IMR-90 (cell line): ENCODE measurements at regions not wholly inside any gene's neighbourhood (a gene's known extent, or its start where the extent isn't known, plus 50 kb on each side); places are given as distances from the start of the nearest gene placed in this dataset.
A peak's percentile ranks its signal among the peaks of the same experiment; 100 is the strongest.

ENCODE experiments used
- ATAC-seq: fragments of 200-7000 bp; cut with Tn5 transposase; 2 replicates; pipeline ENCODE4 v1.9.1; 2020; ENCODE audit warnings: low read depth, mild to moderate bottlenecking, moderate library complexity
- BruUV-seq: library from RNA; stranded (reverse); fragments of 400-500 nt; replicated peaks from 2 replicates; lab custom pipeline; 2021; lab: Mats Ljungman, UMichigan
- CTCF ChIA-PET: fragments of 300-600 bp; formaldehyde crosslinking; extraction: SDS; loops from one replicate; lab custom pipeline; 2021; ENCODE audit warnings: antibody characterized with exemption; lab: Yijun Ruan, JAX
- POLR2A ChIA-PET: fragments of 300-600 bp; sonication (Branson Sonifier 250); formaldehyde crosslinking; loops from one replicate; lab custom pipeline; 2022; ENCODE audit warnings: antibody characterized with exemption; ENCODE audit not compliant: unreplicated experiment; lab: Charles Lee
- DNase-seq: peaks from one replicate; pipeline ENCODE4 v3.0.0; 2013
- H2AFZ ChIP-seq: replicated peaks from 2 replicates; pipeline ENCODE3; 2013; ENCODE audit warnings: low read length, mild to moderate bottlenecking; ENCODE audit not compliant: poor library complexity
- H2AK5ac ChIP-seq: 2 replicates; pipeline ENCODE4 v1.6.1; 2013; ENCODE audit warnings: low read depth, low read length, inconsistent platforms
- H2AK9ac ChIP-seq: replicated peaks from 2 replicates; pipeline ENCODE3; 2013; ENCODE audit warnings: mild to moderate bottlenecking, low read depth, low read length, moderate library complexity; ENCODE audit not compliant: poor library complexity
- H2BK120ac ChIP-seq: 2 replicates; pipeline ENCODE4 v1.6.1; 2013; ENCODE audit warnings: low read depth, low read length, inconsistent platforms
- H2BK15ac ChIP-seq: 3 replicates; pipeline ENCODE4 v1.6.1; 2013; ENCODE audit warnings: low read depth, low read length, inconsistent platforms
- H2BK20ac ChIP-seq: 2 replicates; pipeline ENCODE4 v1.6.1; 2013; ENCODE audit warnings: low read depth, mild to moderate bottlenecking, inconsistent platforms, low read length, moderate library complexity
- H2BK5ac ChIP-seq: 2 replicates; pipeline ENCODE4 v1.6.1; 2013; ENCODE audit warnings: mild to moderate bottlenecking, low read depth, low read length, inconsistent platforms; ENCODE audit not compliant: poor library complexity, severe bottlenecking
- H3K14ac ChIP-seq: replicated peaks from 2 replicates; pipeline ENCODE4 v1.6.1; 2013; ENCODE audit warnings: low read depth, low read length, inconsistent platforms
- H3K18ac ChIP-seq: 2 replicates; pipeline ENCODE4 v1.6.1; 2013; ENCODE audit warnings: low read depth, low read length, control low read depth
- H3K23ac ChIP-seq: 2 replicates; pipeline ENCODE4 v1.6.1; 2013; ENCODE audit warnings: low read depth, low read length, inconsistent platforms
- H3K27ac ChIP-seq: 2 replicates; pipeline ENCODE4 v1.5.1; 2013; ENCODE audit warnings: mild to moderate bottlenecking, control low read depth, low read length; ENCODE audit not compliant: insufficient read depth
- H3K27me3 ChIP-seq: 2 replicates; pipeline ENCODE4 v1.6.1; 2013; ENCODE audit warnings: low read length; ENCODE audit not compliant: control insufficient read depth, insufficient read depth
- H3K36me3 ChIP-seq: 2 replicates; pipeline ENCODE4 v1.6.1; 2013; ENCODE audit warnings: low read length, mixed read lengths; ENCODE audit not compliant: control insufficient read depth, insufficient read depth
- H3K4ac ChIP-seq: 2 replicates; pipeline ENCODE4 v1.6.1; 2013; ENCODE audit warnings: low read depth, low read length, inconsistent platforms
- H3K4me1 ChIP-seq: 2 replicates; pipeline ENCODE4 v1.6.1; 2013; ENCODE audit warnings: low read length, mixed read lengths; ENCODE audit not compliant: control insufficient read depth, insufficient read depth
- H3K4me2 ChIP-seq: 2 replicates; pipeline ENCODE4 v1.6.1; 2013; ENCODE audit warnings: low read depth, mild to moderate bottlenecking, control low read depth, low read length, moderate library complexity
- H3K4me3 ChIP-seq: 2 replicates; pipeline ENCODE4 v1.5.1; 2013; ENCODE audit warnings: low read depth, mild to moderate bottlenecking, control low read depth, low read length, moderate library complexity; ENCODE audit not compliant: insufficient read depth
- H3K56ac ChIP-seq: 2 replicates; pipeline ENCODE4 v1.6.1; 2013; ENCODE audit warnings: low read length, inconsistent platforms; ENCODE audit not compliant: insufficient read depth; ENCODE audit errors: extremely low read depth
- H3K79me1 ChIP-seq, 2 experiments: 2 replicates each; pipeline ENCODE4 v1.6.1; 2013; ENCODE audit warnings: low read length in 2 of 2, inconsistent platforms in 1 of 2, low read depth in 1 of 2
- H3K9ac ChIP-seq: 2 replicates; pipeline ENCODE4 v1.6.1; 2013; ENCODE audit warnings: low read depth, low read length, control low read depth
- H3K9me1 ChIP-seq: 2 replicates; pipeline ENCODE4 v1.6.1; 2013; ENCODE audit warnings: low read length, inconsistent platforms; ENCODE audit not compliant: insufficient read depth
- H3K9me3 ChIP-seq: 2 replicates; pipeline ENCODE4 v1.6.1; 2013; ENCODE audit warnings: low read length; ENCODE audit not compliant: control insufficient read depth, insufficient read depth
- H4K20me1 ChIP-seq: 2 replicates; pipeline ENCODE4 v1.6.1; 2013; ENCODE audit warnings: low read length, inconsistent platforms; ENCODE audit not compliant: insufficient read depth
- H4K5ac ChIP-seq: 2 replicates; pipeline ENCODE4 v1.6.1; 2013; ENCODE audit warnings: mild to moderate bottlenecking, low read depth, low read length, control low read depth
- H4K8ac ChIP-seq, 2 experiments: 2 replicates each; pipeline ENCODE4 v1.6.1; 2013; ENCODE audit warnings: low read depth in 2 of 2, low read length in 2 of 2, control low read depth in 1 of 2, inconsistent platforms in 1 of 2
- H4K91ac ChIP-seq: 2 replicates; pipeline ENCODE4 v1.6.1; 2013; ENCODE audit warnings: low read depth, low read length, inconsistent platforms; ENCODE audit not compliant: insufficient read depth
- CHD1 ChIP-seq: IDR thresholded peaks from 2 replicates; pipeline ENCODE4 v1.6.1; 2012; ENCODE audit warnings: low read depth, low read length, improper control_type of control experiment
- FOS ChIP-seq: fragments of 150-350 bp; IDR thresholded peaks from 2 replicates; pipeline ENCODE4 v1.6.1; 2016; ENCODE audit warnings: low read depth, low read length
- RAD21 ChIP-seq: IDR thresholded peaks from 2 replicates; pipeline ENCODE4 v1.6.1; 2012; ENCODE audit warnings: low read length, improper control_type of control experiment
- SMC3 ChIP-seq: fragments of 150-350 bp; IDR thresholded peaks from 2 replicates; pipeline ENCODE4 v1.6.1; 2016; ENCODE audit warnings: low read depth, mild to moderate bottlenecking, antibody characterized with exemption, low read length, moderate library complexity
- WGBS, 2 experiments: methylation state at CpG; one replicate each; pipeline versions ENCODE4 v1.1.5 to v1.1.7; 2013; ENCODE audit warnings: missing lambda C conversion rate in 2 of 2; ENCODE audit not compliant: insufficient read length in 1 of 2; ENCODE audit errors: extremely low coverage in 2 of 2; 5-methylcytosine and 5-hydroxymethylcytosine counted together
- dilution Hi-C: fragments of 300-500 bp; cut with HindIII; formaldehyde crosslinking; loops from one replicate; pipeline ENCODE4 v1.14.3; 2018; ENCODE audit warnings: low sequenced_read_pairs; ENCODE audit not compliant: unreplicated experiment
- in situ Hi-C: fragments of 300-500 bp; cut with MboI; formaldehyde crosslinking; loops from 3 replicates; pipeline ENCODE4 v1.14.3; 2019; ENCODE audit warnings: low sequenced_read_pairs, inconsistent platforms, mixed read lengths
- intact Hi-C: fragments of 100-400 bp; cut with micrococcal nuclease; formaldehyde crosslinking; loops from 2 replicates; pipeline ENCODE4 v1.10.0; 2022
- TF ChIP-seq, protein P1 (sequence below): conservative IDR thresholded peaks from 2 replicates; pipeline ENCODE4 v1.5.1; 2012; ENCODE audit warnings: mild to moderate bottlenecking, low read depth, low read length, improper control_type of control experiment
- TF ChIP-seq, protein P2 (sequence below): fragments of 150-350 bp; IDR thresholded peaks from 2 replicates; pipeline ENCODE4 v1.6.1; 2017; ENCODE audit warnings: mild to moderate bottlenecking, antibody characterized with exemption, low read length, low read depth

DNA sequence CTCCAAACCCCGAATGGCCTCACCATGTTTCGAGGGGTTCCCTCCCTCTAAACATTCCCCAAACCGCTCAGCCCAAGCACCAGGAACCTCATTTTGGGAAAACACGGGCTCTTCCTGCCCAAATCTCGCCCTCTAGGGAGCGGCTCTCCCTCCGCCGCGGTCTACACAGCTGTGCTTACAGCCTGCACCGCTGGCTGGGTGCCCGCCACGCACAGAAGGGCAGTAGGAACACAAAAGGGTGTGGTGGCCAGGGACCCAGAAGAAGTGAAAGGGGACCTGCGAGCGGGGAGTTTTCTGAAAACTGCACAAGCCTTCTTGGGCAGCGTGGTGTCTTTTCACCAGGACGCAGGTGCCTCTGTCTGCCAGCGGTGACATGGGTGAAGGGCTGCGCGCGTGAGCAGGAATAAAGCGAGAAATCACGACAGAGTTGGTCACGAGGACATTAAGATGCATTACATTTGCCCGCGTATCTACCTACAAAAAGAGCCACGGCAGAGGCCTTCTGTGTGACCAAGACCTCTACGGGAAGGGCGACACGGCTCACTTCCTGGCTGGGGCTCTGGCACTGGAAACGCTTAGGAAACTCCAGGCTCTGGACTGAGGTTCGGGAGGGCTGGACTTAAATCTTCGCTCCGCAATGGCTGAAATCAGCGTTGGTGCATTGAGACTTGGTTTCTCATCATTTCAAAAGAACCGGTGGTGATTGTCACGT, 171.7 kb downstream of the LSM5 start:
- Histone ChIP-seq H3K9ac (no peak overlapping the region), H3K4me2 (no peak overlapping the region), H3K36me3 (no peaks in the 10 kb centered on the region), H4K5ac (no peak overlapping the region), H3K4ac (no peak overlapping the region), H2AK9ac (no peak overlapping the region), H3K4me1 (no peaks in the 10 kb centered on the region), H3K9me3 (no peaks in the 10 kb centered on the region), H3K23ac (no peak overlapping the region), H3K14ac (no peak overlapping the region), H4K20me1 (no peaks in the 10 kb centered on the region), H3K79me1 (no peaks in the 10 kb centered on the region), H4K8ac (no peak overlapping the region), H2BK20ac (no peak overlapping the region), H3K18ac (no peak overlapping the region), H2AFZ (peak overlapping the region; percentile 1), H2BK15ac (no peak overlapping the region), H3K56ac (no peak overlapping the region), H2BK120ac (no peak overlapping the region), H3K27ac (no peak overlapping the region), H3K27me3 (peaks cover 8% of the 10 kb centered on the region), H3K4me3 (no peak overlapping the region), H2BK5ac (no peak overlapping the region), H2AK5ac (no peak overlapping the region), H4K91ac (no peak overlapping the region), H3K9me1 (no peaks in the 10 kb centered on the region)
- WGBS, 2 experiments: 11% methylated on average over 29 of the region's 36 CpGs; no CpG with 5 or more reads in 1 of the 2 experiments
- TF ChIP-seq RAD21 (no peak), SMC3 (no peak), FOS (no peak), CHD1 (no peak)
- TF ChIP-seq, protein P1, sequence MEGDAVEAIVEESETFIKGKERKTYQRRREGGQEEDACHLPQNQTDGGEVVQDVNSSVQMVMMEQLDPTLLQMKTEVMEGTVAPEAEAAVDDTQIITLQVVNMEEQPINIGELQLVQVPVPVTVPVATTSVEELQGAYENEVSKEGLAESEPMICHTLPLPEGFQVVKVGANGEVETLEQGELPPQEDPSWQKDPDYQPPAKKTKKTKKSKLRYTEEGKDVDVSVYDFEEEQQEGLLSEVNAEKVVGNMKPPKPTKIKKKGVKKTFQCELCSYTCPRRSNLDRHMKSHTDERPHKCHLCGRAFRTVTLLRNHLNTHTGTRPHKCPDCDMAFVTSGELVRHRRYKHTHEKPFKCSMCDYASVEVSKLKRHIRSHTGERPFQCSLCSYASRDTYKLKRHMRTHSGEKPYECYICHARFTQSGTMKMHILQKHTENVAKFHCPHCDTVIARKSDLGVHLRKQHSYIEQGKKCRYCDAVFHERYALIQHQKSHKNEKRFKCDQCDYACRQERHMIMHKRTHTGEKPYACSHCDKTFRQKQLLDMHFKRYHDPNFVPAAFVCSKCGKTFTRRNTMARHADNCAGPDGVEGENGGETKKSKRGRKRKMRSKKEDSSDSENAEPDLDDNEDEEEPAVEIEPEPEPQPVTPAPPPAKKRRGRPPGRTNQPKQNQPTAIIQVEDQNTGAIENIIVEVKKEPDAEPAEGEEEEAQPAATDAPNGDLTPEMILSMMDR: no peak
- TF ChIP-seq, protein P2, sequence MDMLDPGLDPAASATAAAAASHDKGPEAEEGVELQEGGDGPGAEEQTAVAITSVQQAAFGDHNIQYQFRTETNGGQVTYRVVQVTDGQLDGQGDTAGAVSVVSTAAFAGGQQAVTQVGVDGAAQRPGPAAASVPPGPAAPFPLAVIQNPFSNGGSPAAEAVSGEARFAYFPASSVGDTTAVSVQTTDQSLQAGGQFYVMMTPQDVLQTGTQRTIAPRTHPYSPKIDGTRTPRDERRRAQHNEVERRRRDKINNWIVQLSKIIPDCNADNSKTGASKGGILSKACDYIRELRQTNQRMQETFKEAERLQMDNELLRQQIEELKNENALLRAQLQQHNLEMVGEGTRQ: no peak
- ATAC-seq (no peak), DNase-seq (no peak)
- intact Hi-C loops: no loop called here
- dilution Hi-C loops: no loop called here
- BruUV-seq: no TSS peak
- in situ Hi-C loops: no loop called here
- ChIA-PET CTCF (no interaction called here), POLR2A (no interaction called here)
